Suprapubic skin (tissue), 4 donors: ENCODE measurements at regions not wholly inside any gene's neighbourhood (a gene's known extent, or its start where the extent isn't known, plus 50 kb on each side); places are given as distances from the start of the nearest gene placed in this dataset.

Experiments
- DNase-seq, 2 donors: peaks; one replicate each; pipeline ENCODE4 v3.0.0-alpha.2; 2019; ENCODE audit warnings: low spot score in 2 of 2
- H3K27ac ChIP-seq: fragments of 200-600 bp; sonication (generic); one replicate; pipeline ENCODE4 v1.5.1; 2019
- H3K27me3 ChIP-seq: fragments of 200-600 bp; sonication (generic); one replicate; pipeline ENCODE4 v1.5.1; 2019
- H3K36me3 ChIP-seq: fragments of 200-600 bp; sonication (generic); one replicate; pipeline ENCODE4 v1.5.1; 2019
- H3K4me1 ChIP-seq: fragments of 200-600 bp; sonication (generic); one replicate; pipeline ENCODE4 v1.5.1; 2019
- H3K4me3 ChIP-seq: fragments of 200-600 bp; sonication (generic); one replicate; pipeline ENCODE4 v1.5.1; 2019; ENCODE audit warnings: mild to moderate bottlenecking
- H3K9me3 ChIP-seq: fragments of 200-600 bp; sonication (generic); one replicate; pipeline ENCODE4 v1.5.1; 2019
- CTCF ChIP-seq, 2 donors: fragments of 200-600 bp in 1 of 2; fragments of 450-650 bp in 1 of 2; sonication (generic) in 1 of 2; IDR thresholded peaks; one replicate each; pipeline ENCODE4 v1.5.1; 2016 to 2019; ENCODE audit warnings: antibody characterized with exemption in 2 of 2, mild to moderate bottlenecking in 1 of 2, moderate library complexity in 1 of 2
- EP300 ChIP-seq: sonication (generic); formaldehyde crosslinking; IDR thresholded peaks from one replicate; pipeline ENCODE4 v1.6.1; 2017; ENCODE audit warnings: antibody characterized with exemption
- POLR2A ChIP-seq, 2 donors: fragments of 450-650 bp; IDR thresholded peaks; one replicate each; pipeline ENCODE4 v1.6.1; 2017; ENCODE audit warnings: antibody characterized with exemption in 2 of 2, mild to moderate bottlenecking in 2 of 2, moderate library complexity in 2 of 2
- POLR2AphosphoS5 ChIP-seq, 3 donors: sonication (generic); formaldehyde crosslinking; IDR thresholded peaks; one replicate each; pipeline ENCODE4 v1.6.1; 2017; ENCODE audit warnings: antibody characterized with exemption in 3 of 3
- WGBS: methylation state at CpG from one replicate; pipeline ENCODE4 v1.1.5; 2018; 5-methylcytosine and 5-hydroxymethylcytosine counted together

GRCh38 chr5:87095787-87096186, 171.9 kb upstream of the RASA1 start:
- TF ChIP-seq POLR2A (IDR thresholded peaks at IDR 0.05) (no peak), POLR2AphosphoS5 (IDR thresholded peaks at IDR 0.05) (no peak), CTCF (IDR thresholded peaks at IDR 0.05) (no peak), EP300 (no peak)
- H3K4me1 ChIP-seq, result no peaks in the 10 kb centered on the region
- H3K27me3 ChIP-seq, result no peaks in the 10 kb centered on the region
- H3K4me3 ChIP-seq, result no peak overlapping the region
- no peaks in the 10 kb centered on the region for H3K36me3 ChIP-seq
- no peak overlapping the region for H3K27ac ChIP-seq
- H3K9me3 ChIP-seq, result no peaks in the 10 kb centered on the region
- DNase-seq, result no peak
- WGBS, result 85% methylated on average over 1 of the region's 1 CpG

- Histone ChIP-seq H3K4me1 (no peaks in the 10 kb centered on the region), H3K27ac (no peak overlapping the region), H3K4me3 (no peak overlapping the region), H3K27me3 (no peaks in the 10 kb centered on the region), H3K36me3 (no peaks in the 10 kb centered on the region), H3K9me3 (no peaks in the 10 kb centered on the region)
- 65% methylated on average over 2 of the region's 2 CpGs for WGBS
- TF ChIP-seq POLR2A (IDR thresholded peaks at IDR 0.05) (no peak), CTCF (IDR thresholded peaks at IDR 0.05) (no peak), POLR2AphosphoS5 (IDR thresholded peaks at IDR 0.05) (no peak), EP300 (no peak)
- DNase-seq, result no peak
These were observed 170.0 kb upstream of the RASA1 start for GRCh38 chr5:87097664-87098063.

- DNase-seq, result no peak
- H3K27ac ChIP-seq, result no peak overlapping the region
- TF ChIP-seq POLR2A (IDR thresholded peaks at IDR 0.05), result no peak
- no peak for TF ChIP-seq EP300
- no peak for TF ChIP-seq CTCF (IDR thresholded peaks at IDR 0.05)
- TF ChIP-seq POLR2AphosphoS5 (IDR thresholded peaks at IDR 0.05), result no peak
- WGBS, result 47% methylated on average over 1 of the region's 1 CpG
- no peaks in the 10 kb centered on the region for H3K36me3 ChIP-seq
- H3K4me1 ChIP-seq, result no peaks in the 10 kb centered on the region
- H3K4me3 ChIP-seq, result no peak overlapping the region
- no peaks in the 10 kb centered on the region for H3K9me3 ChIP-seq
- no peaks in the 10 kb centered on the region for H3K27me3 ChIP-seq
These were observed 168.3 kb upstream of the RASA1 start for GRCh38 chr5:87099291-87099839.

- Histone ChIP-seq H3K27ac (no peak overlapping the region), H3K27me3 (no peaks in the 10 kb centered on the region), H3K9me3 (no peaks in the 10 kb centered on the region), H3K4me1 (no peaks in the 10 kb centered on the region), H3K4me3 (no peak overlapping the region), H3K36me3 (no peaks in the 10 kb centered on the region)
- TF ChIP-seq CTCF (IDR thresholded peaks at IDR 0.05) (no peak), POLR2A (IDR thresholded peaks at IDR 0.05) (no peak), POLR2AphosphoS5 (IDR thresholded peaks at IDR 0.05) (no peak), EP300 (no peak)
- DNase-seq, result no peak
These were observed 167.7 kb upstream of the RASA1 start for GRCh38 chr5:87099968-87100367.

- TF ChIP-seq EP300 (no peak), CTCF (IDR thresholded peaks at IDR 0.05) (no peak), POLR2AphosphoS5 (IDR thresholded peaks at IDR 0.05) (no peak), POLR2A (IDR thresholded peaks at IDR 0.05) (no peak)
- Histone ChIP-seq H3K4me1 (no peaks in the 10 kb centered on the region), H3K9me3 (no peaks in the 10 kb centered on the region), H3K27ac (no peak overlapping the region), H3K4me3 (no peak overlapping the region), H3K27me3 (no peaks in the 10 kb centered on the region), H3K36me3 (no peaks in the 10 kb centered on the region)
- 57% methylated on average over 3 of the region's 3 CpGs for WGBS
- no peak for DNase-seq
These were observed 166.4 kb upstream of the RASA1 start for GRCh38 chr5:87101321-87101720.
